Bronchial epithelial cell (primary cell): ENCODE measurements at regions not wholly inside any gene's neighbourhood (a gene's known extent, or its start where the extent isn't known, plus 50 kb on each side); places are given as distances from the start of the nearest gene placed in this dataset.
A peak's percentile ranks its signal among the peaks of the same experiment; 100 is the strongest.
"Not testable (repeated sequence)": the region's sequence is repeated elsewhere in the genome, so short reads cannot be mapped to it uniquely, and the experiment has no call there.

Experiments
- DNase-seq: peaks from one replicate; pipeline ENCODE4 v3.0.0-alpha.2; 2010; ENCODE audit warnings: low read depth
- FAIRE-seq: peaks from 2 replicates; lab custom pipeline; 2011; peaks lifted over from hg19 to GRCh38; lab: Jason Lieb, UNC
- H3K27me3 ChIP-seq: 2 replicates; pipeline ENCODE4 v1.5.1; 2011; ENCODE audit warnings: low read length; ENCODE audit not compliant: control insufficient read depth, insufficient read depth
- H3K36me3 ChIP-seq: 2 replicates; pipeline ENCODE4 v1.5.1; 2011; ENCODE audit warnings: low read length; ENCODE audit not compliant: control insufficient read depth, insufficient read depth
- H3K4me3 ChIP-seq: 2 replicates; pipeline ENCODE4 v1.5.1; 2011; ENCODE audit warnings: mild to moderate bottlenecking, low read depth, low read length, control low read depth
- TF ChIP-seq, protein P1 (sequence below): IDR thresholded peaks from 2 replicates; pipeline ENCODE4 v1.5.1; 2011; ENCODE audit warnings: mild to moderate bottlenecking, moderate library complexity, low read length, control low read depth, inconsistent platforms; ENCODE audit not compliant: insufficient read depth, severe bottlenecking

DNA sequence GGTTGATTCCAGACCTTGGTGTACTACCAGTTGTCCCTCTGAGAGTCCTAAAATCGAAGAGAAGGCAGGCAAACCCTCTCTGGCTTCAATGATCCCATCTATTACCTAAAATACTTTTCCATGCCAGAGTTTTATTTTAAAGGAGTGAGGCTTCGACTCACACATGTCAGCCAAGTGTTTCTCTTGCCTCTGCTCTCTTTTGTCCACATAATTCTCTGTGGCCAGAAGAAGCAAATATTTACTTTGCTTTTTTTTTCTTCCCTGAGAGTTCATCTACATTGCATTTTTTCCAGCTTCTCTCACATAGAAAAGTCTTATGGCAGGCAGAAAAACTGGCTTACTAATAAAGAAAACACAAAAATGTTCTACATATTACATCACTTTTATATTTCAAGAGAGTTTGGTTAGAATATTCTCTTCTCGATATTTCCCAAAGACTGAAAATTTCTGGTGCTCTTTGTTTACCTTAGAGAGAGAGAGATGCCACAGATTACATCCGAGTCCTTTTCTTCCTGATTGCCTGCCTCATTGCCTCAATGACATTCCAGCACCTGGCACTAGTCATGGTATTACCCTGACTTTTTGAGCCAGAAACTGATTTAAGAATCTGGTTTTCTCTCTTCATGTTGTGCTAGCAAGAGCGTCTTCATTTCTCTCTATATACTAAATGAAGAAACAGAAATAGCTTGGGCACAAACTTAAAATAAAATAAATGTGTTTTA lies 170.3 kb upstream of the FAM174A start:
- not testable (repeated sequence) for H3K36me3 ChIP-seq, DNase-seq, H3K4me3 ChIP-seq, FAIRE-seq, H3K27me3 ChIP-seq

DNA sequence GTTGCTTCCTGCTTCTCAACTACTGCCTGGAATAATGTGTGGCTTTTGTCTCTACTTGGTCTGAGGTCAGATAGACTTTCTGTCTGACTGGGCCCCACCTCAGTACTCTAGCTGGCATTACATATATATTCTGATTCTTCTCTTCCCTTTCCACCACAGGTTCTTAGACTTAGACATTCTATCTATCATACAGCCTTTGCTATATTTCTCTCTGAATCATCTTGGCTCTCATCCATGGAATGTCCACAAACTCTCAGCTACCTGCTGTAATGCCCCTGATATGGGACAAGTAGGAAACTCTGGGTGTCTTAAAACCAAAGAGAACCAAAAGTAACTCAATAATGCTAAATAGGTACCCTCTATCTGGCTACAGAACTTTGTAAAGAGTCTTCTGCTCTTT lies 170.8 kb upstream of the FAM174A start:
- H3K4me3 ChIP-seq, H3K36me3 ChIP-seq, DNase-seq, FAIRE-seq, H3K27me3 ChIP-seq: not testable (repeated sequence)

DNA sequence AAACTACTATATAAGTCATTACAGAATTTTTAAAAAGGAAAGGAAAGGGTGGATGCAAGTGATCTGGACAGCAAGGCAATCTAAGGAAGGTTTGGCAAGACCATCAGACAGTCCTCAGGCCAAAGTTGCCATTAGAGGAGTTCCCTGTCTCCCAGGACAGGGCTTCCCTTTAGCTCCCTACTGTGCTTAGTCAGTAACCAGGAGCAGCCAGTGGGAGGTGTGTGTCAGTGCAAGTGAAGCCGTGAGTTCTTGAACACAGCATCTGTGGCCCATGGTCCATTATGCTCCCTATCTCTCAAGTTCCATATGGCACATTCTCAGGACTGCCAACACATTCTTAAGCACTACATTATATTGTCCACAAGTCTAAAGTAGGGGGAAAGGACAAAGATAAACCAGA lies 175.2 kb upstream of the FAM174A start:
- not testable (repeated sequence) for FAIRE-seq, DNase-seq, H3K36me3 ChIP-seq, H3K4me3 ChIP-seq, H3K27me3 ChIP-seq

DNA sequence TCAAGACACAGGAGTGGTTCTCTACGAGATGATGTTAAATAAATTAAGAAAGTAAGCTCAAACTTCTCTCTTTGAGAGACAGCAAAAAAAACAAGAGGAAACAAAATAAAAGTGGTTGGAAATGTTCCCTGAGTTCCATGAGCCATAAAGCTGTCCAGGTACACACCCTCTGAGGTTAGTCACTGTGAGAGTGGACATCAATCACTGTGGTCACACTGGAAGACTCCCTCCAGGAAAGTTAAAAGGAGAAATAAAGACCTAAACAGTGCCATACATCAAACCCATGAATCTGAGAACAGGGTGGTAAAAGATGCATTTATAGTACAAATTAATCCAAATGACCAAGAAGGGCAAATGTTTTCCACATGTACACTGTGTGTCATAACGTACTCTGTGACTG lies 188.9 kb upstream of the FAM174A start:
- H3K4me3 ChIP-seq, H3K27me3 ChIP-seq, H3K36me3 ChIP-seq, DNase-seq: not testable (repeated sequence)
- FAIRE-seq, result peak; percentile 36

DNA sequence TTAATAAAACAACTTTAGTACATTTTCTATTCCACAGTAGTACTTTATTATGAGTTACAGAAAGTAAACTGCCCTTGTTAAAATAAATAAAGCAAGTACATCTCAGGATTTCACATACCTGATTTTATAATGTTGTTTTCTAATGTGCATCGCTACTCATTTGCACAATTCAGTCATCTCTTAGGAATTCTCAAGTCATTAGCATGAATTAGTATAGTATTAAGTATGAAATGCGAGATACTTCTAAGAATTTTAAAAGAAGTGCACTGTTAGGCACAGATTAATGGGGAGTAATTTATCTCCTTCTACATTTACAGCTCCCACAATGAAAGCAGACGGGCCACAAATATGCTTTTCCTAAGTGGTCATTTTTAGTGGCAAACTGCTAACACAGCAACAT lies 193.7 kb upstream of the FAM174A start:
- not testable (repeated sequence) for H3K27me3 ChIP-seq, H3K4me3 ChIP-seq, DNase-seq, FAIRE-seq, H3K36me3 ChIP-seq

DNA sequence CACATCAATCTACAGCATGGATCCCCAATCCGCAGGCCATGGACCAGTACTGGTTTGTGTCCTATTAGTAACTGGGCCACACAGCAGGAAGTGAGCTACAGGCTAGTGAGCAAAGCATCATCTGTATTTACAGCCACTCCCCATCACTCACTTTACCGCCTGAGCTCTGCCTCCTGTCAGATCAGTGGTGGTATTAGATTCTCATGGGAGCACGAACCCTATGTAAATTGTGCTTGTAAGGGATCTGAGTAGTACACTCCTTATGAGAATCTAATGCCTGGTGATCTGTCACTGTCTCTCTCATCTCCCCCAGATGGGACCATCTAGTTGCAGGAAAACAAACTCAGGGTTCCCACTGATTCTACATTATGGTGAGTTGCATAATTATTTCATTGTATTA lies 212.7 kb upstream of the FAM174A start:
- TF ChIP-seq, protein P1, sequence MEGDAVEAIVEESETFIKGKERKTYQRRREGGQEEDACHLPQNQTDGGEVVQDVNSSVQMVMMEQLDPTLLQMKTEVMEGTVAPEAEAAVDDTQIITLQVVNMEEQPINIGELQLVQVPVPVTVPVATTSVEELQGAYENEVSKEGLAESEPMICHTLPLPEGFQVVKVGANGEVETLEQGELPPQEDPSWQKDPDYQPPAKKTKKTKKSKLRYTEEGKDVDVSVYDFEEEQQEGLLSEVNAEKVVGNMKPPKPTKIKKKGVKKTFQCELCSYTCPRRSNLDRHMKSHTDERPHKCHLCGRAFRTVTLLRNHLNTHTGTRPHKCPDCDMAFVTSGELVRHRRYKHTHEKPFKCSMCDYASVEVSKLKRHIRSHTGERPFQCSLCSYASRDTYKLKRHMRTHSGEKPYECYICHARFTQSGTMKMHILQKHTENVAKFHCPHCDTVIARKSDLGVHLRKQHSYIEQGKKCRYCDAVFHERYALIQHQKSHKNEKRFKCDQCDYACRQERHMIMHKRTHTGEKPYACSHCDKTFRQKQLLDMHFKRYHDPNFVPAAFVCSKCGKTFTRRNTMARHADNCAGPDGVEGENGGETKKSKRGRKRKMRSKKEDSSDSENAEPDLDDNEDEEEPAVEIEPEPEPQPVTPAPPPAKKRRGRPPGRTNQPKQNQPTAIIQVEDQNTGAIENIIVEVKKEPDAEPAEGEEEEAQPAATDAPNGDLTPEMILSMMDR, result no peak
- H3K4me3 ChIP-seq, result no peak overlapping the region
- FAIRE-seq (no peak), DNase-seq (no peak)
- H3K27me3 ChIP-seq, result no peaks in the 10 kb centered on the region
- no peaks in the 10 kb centered on the region for H3K36me3 ChIP-seq

DNA sequence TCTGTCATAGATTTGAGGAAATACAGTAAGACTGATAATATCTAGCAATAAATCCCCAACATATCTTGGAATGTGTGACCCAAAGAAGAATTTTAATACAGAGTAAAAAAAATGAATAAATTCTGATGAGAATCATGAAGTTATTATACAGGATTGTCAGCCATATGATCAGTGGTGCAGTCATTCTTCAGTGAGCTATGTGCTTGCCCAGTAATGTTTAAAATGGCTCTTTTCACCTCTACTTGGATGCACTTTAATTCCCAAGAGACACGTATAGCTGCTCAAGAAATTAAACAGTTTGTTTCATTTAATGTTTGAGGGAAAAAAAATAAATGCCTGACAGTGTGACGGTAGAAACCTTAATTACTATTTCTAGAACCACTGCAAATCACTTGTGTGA lies 215.3 kb upstream of the FAM174A start:
- DNase-seq (no peak), FAIRE-seq (no peak)
- TF ChIP-seq, protein P1, result no peak
- no peaks in the 10 kb centered on the region for H3K36me3 ChIP-seq
- H3K27me3 ChIP-seq, result no peaks in the 10 kb centered on the region
- H3K4me3 ChIP-seq, result no peak overlapping the region

DNA sequence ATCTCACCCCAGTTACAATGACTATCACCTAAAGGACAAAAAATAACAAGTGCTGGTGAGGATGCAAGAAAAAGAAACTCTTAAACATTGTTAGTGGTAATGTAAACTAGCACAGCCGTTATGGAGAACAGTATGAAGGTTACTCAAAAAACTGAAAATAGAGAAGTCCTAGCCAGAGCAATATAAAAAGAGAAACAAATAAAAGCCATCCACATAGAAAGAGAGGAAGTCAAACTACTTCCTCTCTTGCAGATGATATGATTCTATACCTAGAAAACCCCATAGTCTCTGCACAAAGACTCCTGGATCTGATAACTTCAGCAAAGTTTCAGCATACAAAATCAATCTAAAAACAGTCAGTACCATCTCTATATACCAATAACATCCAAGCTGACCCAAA lies 221.5 kb upstream of the FAM174A start:
- Histone ChIP-seq H3K27me3 (no peaks in the 10 kb centered on the region), H3K4me3 (no peak overlapping the region), H3K36me3 (no peaks in the 10 kb centered on the region)
- FAIRE-seq (no peak), DNase-seq (no peak)
- TF ChIP-seq, protein P1, result no peak
